HG03108 (cell line): ENCODE measurements at regions not wholly inside any gene's neighbourhood (a gene's known extent, or its start where the extent isn't known, plus 50 kb on each side); places are given as distances from the start of the nearest gene placed in this dataset.

ENCODE experiments used
- ATAC-seq: cut with Tn5 transposase; IDR thresholded peaks from one replicate; pipeline ENCODE4 v1.9.1; 2021; ENCODE audit warnings: moderate library complexity; ENCODE audit not compliant: unreplicated experiment

DNA sequence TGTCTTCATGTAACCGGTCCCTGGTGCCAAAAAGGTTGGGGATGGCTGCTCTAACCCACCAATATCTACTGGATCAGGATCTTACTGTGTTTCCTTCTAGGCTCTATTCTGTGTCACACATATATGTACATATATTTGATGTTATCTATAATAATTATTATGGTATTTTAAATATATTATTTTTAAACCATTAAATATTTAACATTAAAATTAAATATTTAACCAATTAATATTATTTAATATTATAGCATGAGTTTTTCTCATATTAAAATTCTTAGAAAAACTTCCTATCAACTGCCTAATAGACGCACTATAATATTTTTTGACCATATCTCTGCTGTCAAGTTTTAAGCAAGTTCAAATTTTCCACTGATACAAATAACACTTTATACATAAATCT is 196.9 kb upstream of the PLET1 start:
- no peak for ATAC-seq

- no peak for ATAC-seq
These were observed 198.3 kb upstream of the PLET1 start for GRCh38 chr11:112459001-112459400.

GRCh38 chr11:112460141-112460540 is 199.5 kb upstream of the PLET1 start:
- no peak for ATAC-seq

DNA sequence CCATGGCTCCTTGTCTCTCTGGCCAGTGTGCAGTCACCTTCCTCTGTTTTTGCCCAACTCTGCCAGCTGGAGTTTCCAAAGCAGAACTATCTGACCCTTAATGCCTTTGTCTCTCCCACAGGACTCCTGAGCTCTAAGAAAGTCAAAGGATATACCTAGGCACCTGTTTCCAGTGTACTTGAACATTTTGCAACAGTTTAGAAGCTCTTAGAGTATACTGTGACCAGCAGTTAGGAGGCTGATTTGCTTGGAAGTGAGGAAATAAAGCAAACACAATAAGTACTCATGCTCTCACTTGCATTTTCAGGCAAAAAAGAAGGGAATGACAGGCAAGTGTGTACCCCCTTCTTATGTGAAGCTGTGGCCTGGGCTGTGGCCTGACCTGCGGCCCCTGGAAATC is 204.3 kb upstream of the PLET1 start:
- ATAC-seq, result no peak

- ATAC-seq, result no peak
These were observed 204.9 kb upstream of the PLET1 start for GRCh38 chr11:112465433-112466024.

- no peak for ATAC-seq
These were observed 207.1 kb upstream of the PLET1 start for GRCh38 chr11:112467721-112468120.

DNA sequence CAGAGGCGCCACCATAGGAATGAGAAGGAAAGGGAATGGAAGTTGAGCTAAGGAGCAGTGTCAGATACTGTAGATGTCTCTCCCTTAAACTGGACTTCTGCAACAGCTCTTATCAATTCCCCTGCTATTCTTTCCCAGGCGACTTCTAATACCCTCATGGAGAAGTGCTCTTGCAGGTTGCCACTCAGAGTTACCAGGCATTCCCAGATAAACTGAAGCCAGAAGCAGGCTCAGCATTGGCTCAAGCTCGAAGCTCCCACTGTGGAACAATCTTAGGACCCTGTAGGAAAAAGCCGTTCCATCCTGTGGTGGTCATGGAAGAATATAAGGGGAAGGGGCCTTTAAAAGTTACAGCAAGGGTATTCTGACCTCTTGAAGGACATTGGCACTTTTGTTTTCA is 208.7 kb upstream of the PLET1 start:
- ATAC-seq, result no peak

- ATAC-seq, result no peak
These were observed 209.7 kb upstream of the PLET1 start for GRCh38 chr11:112470355-112470754.

GRCh38 chr11:112471731-112472130 is 211.1 kb upstream of the PLET1 start:
- no peak for ATAC-seq

DNA sequence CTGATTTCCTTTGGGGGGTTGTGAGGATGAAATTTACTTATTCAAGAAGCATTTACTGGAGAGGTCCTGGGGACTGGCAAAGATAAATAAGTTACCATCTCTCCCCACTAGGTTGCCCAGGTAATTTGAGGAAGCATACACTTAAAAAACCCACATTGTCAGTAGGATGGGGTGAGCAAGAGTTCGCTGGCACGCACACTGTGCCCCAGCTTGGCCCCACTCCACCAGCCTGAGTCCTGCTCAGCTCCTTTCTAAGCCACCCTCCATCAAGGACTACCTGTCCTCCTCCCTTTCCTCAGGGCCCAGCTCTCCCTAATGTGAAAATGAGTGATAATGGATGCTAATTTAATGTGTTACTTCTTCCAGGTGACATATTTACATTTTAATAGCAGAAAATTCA is 216.5 kb upstream of the PLET1 start:
- no peak for ATAC-seq

DNA sequence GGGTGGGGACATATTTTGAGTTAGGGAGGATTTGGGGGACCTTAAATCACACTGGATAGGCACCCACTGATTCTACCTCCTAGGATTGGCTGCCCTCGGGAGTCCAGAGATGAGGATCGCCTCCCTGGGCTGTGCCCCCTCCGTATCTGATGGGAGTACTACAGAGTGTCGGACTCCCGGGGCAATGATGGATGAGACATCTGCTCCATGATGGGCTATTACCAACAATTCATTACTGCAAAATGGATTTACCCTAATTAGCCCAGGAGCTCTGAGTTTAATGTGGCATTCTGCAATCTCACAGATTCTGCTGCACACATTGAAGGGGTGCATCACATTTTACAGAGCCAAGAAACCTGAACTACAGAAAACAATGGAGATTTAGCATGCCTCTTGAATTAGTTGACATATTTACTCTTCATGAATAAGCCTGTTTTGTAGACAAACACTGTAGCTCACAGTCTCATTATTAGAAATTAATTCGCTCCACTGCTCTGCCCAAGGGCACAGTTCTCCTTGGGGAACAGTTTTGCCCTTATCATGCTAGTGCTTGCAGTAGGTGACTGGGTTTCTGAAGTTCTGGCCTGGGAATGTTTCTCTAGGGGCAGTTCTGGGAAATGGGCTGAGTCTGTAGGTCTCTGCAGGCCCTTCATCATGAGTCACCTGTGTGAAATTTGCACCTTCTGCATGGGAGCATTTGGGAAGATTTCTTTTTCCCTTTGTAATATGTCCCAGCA is 217.1 kb upstream of the PLET1 start:
- no peak for ATAC-seq

- no peak for ATAC-seq
These were observed 218.1 kb upstream of the PLET1 start for GRCh38 chr11:112478806-112479205.

DNA sequence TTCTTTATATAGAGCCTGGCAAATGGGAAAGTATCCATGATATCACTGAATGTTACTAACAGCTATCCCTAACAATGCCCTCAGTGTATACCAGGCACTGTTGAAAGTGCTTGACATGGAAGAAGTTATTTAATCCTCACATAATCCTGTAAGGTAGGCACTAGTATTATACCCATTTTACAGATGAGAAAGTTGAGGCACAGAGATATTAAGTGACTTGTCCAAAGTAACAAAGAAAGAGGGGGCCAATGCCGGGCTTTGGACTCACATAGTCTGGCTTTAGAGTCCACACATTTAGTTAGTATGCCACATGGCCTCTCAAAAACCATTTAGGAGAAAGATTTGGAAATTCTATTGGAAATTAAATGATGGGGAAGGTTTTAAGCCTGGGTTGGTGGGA is 220.8 kb upstream of the PLET1 start:
- ATAC-seq, result no peak

GRCh38 chr11:112481893-112482292 is 221.2 kb upstream of the PLET1 start:
- no peak for ATAC-seq

GRCh38 chr11:112485280-112485679 is 224.6 kb upstream of the PLET1 start:
- ATAC-seq, result no peak

DNA sequence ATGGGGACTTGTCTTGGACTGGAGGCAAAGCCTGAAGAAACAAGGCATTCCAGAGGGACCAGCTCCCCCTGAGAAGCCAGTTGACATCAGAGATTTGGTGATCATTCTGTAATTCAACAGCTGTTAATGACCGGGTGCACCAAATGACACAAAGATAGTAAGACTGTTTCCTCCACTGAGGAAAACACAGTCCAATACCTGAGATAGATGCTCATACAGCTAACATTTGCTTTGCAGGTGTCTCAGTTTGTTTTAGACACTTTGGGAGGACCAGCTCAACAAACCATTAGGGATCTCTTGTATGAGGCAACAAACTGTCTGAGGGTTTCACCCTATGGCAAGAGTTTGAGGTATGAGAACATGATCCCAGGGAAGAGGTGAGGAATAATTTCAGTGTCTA is 237.2 kb upstream of the PLET1 start:
- ATAC-seq, result no peak

- no peak for ATAC-seq
These were observed 238.0 kb upstream of the PLET1 start for GRCh38 chr11:112498701-112499100.

- no peak for ATAC-seq
These were observed 238.7 kb upstream of the PLET1 start for GRCh38 chr11:112499153-112499880.

- ATAC-seq, result no peak
These were observed 239.2 kb upstream of the PLET1 start for GRCh38 chr11:112499881-112500204.

GRCh38 chr11:112503410-112503809 is 242.8 kb upstream of the PLET1 start:
- ATAC-seq, result no peak

DNA sequence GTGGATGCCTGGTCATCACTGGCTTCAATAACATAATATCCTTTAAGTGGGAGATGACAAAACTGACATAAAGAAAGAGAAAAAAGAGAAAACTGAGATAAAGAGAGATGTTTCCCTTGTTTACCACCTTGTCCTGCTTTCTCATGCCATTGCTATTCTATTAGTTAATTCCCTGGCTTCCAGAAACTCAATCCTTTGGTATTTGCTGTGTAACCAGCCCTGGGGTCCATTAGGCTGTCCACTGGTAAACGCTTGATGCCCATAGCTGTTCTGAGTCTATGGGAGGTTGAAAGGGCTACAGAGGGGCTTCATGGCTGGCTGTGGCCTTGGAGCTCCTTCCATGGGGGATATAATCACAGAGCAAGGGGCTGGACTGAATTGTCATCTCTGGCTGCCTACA is 243.4 kb upstream of the PLET1 start:
- ATAC-seq, result no peak

DNA sequence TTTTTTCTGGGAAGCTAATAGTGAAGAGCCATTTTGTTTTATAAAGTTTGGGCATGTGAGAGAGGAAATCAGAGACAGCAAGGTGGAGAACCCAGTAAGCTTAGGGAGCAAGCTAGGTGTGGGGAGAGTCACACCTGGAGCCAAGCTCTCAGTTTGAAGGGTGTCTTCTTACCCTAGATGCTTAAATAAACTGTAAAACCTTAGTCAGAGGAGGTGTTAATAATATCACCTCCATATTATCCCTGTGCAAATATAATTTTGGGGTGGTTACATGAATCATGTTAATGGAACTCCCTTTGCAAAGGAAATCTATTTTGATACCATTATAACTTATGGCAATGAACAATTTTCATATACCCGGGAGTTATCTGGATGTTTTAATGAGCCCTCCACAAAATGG is 246.2 kb upstream of the PLET1 start:
- no peak for ATAC-seq
